GM18511 (cell line): ENCODE measurements at regions not wholly inside any gene's neighbourhood (a gene's known extent, or its start where the extent isn't known, plus 50 kb on each side); places are given as distances from the start of the nearest gene placed in this dataset.
A peak's percentile ranks its signal among the peaks of the same experiment; 100 is the strongest.

ENCODE experiments used
- ATAC-seq: cut with Tn5 transposase; IDR thresholded peaks from one replicate; pipeline ENCODE4 v1.9.1; 2021; ENCODE audit warnings: mild to moderate bottlenecking, moderate library complexity; ENCODE audit not compliant: unreplicated experiment

- no peak for ATAC-seq
These were observed 82.7 kb downstream of the THAP12 start for GRCh38 chr11:76298255-76298654.

GRCh38 chr11:76296731-76297542, 84.0 kb downstream of the THAP12 start:
- no peak for ATAC-seq

DNA sequence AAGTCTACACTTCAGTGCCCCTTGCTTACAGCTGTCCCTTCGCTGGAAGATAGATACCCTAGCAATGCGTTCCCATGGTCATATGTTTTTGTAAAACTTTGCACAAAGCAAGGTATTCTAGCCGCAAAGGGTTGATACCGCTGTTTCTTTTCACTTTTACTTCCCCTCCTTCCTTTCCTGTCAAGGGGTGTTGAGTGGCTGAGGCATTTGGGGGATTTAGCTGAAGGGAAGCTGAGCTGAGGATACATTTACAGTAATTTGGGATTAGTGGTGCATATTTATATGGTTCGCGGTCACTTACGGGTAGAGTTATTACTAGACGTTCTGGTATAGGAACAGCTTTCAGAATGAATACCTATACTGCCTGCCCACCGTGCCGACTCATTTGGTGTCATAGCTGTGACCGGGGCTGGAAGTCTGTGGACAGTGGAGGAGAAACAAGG, 86.9 kb upstream of the WNT11 start:
- peak; percentile 74 for ATAC-seq

DNA sequence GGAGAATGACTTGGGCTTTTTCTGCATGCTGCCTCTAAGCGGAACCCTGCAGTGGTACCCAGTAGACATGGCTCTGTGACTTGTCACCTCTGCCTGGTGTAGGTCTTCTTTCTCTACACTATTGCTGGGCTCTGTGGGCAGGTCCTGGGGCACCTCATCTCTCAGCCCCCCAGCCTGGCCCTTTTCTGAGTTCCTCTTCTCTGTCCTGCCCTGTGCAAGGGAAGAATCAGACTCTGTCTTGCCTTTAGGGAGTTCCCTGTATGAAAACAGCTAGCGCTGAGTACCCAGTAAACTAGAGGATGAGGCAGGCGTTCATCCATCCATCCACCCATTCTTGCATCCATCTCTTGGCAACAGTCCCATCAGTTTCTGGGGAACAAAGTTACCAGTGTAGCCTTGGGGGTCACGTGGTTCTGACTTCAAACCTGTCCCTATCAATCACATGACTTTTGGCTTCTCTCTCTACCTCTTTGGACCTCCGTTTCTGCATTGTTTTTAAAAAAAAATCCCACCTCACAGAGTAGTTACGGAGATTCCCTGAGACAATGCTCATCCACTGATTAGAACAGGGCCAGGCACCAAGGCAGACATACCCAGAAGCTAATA, 86.4 kb upstream of the WNT11 start:
- no peak for ATAC-seq

DNA sequence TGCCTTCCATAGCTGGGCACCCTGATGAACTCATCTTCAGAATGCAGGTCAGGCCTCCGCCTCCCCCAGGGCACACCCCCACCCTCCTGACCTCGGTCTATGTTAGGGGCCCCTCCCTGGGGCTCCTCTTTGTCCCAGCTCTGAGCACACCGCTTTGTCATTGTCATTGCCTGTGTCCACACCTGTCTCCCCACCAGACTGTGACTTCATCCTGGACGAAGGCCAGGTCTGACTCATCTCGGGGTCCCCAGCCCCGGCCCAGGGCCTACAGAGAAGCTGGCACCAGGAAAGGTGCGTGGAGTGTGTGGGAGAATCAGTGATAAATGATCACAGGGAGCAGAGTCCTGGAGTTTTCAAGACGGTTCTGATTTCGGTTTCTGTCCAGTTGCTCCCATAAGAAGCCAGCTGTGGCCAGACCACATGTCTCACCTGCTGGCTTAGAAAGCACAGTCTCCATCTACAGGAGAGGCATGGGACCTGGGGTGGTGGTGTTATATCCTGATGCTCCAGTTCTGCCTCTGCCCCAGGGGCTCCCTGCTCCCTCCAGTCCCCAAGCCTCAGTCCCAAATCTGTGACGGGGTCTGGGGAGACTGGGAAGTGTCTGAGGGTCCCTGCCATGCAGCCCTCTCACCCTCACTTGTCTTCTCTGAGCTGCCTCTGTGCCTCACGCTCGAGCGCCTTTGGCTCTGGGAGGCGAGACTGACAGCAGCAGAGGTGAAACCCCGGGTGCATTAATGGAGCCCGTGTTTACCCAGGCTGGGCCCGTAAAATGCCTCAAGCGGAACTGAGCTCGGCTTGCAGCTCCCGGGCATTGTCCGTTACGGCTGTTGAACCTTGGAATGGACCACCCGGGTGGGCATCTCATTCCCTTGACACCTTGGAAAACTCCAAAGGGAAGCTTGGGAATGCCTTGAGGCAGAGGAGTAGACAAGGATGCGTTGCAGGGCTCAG, 85.5 kb upstream of the WNT11 start:
- ATAC-seq: no peak

- ATAC-seq: no peak
These were observed 82.1 kb upstream of the WNT11 start for GRCh38 chr11:76288166-76288980.

GRCh38 chr11:76287227-76287626, 80.9 kb upstream of the WNT11 start:
- no peak for ATAC-seq

GRCh38 chr11:76285397-76286104, 79.2 kb upstream of the WNT11 start:
- no peak for ATAC-seq

DNA sequence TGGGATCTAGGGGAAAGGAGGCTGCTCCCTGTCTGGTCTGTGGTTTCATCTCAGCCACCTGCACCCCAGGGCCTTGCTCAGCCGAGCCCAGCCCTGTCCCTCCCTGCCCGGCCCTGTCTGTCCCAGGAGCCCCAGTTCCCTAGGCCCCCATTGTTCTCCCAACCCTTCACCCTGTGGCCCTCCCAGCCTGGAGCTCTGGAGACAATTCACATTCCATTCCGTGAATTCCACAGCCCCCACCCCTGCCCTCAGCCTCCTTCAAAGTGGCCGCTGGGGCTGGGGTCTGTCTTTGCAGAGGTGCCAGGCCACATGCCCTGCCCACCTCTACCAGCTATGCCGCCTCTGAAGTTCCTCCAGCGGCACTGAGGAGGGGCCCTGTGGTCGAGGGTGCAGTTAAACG, 77.9 kb upstream of the WNT11 start:
- ATAC-seq: no peak

GRCh38 chr11:76282811-76283595, 76.7 kb upstream of the WNT11 start:
- ATAC-seq: no peak

- ATAC-seq: no peak
These were observed 75.9 kb upstream of the WNT11 start for GRCh38 chr11:76282172-76282571.

DNA sequence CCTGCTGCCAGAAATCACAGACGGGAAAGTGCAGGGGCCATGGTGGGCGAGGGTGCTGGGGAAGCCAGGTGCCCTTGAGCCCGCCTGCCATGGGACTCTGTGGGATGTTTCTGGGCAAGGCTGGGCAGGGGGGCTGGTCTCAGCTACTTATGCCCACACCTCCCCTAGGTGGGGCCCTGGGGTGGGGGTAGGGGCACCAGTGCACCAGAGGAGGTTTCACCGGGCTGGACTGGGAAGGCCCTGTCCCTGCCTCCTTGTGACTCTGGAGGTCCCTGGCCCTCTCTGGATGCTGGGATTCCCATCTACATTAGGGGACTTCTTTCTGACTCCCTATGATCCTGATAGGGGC, 75.2 kb upstream of the WNT11 start:
- ATAC-seq: no peak

DNA sequence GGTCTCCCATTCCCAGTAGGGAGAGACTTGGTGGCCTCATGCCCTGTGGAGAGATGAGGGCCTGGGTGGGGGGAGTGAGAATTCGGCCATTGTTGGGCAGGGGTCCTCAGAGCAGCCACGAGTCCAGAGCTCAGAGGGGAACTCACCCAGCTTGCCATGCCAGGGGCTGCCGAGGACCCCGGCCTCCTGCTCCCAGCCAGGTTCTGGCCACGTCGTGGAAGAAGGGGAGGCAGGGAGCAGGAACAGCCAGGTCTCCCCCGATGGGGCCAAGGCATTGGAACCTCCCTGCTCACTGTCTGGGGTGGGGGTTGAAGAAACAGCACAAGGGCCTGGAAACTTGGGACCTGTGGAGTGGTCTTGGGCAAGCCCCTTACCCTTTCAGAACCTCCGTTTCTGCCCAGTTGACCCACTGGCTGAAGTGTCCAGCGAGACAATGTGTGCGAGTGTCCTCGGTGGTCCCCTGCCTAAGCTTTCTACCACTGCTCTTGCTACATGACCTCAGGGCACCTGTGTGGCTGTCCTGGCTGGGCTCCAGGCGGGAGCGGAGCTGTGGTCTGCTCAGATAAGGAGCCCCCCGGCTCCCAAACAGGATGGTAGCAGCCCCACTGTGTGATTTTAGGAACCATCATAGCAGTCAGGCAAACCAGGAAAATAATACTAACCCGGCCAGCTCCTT, 74.7 kb upstream of the WNT11 start:
- ATAC-seq: no peak

DNA sequence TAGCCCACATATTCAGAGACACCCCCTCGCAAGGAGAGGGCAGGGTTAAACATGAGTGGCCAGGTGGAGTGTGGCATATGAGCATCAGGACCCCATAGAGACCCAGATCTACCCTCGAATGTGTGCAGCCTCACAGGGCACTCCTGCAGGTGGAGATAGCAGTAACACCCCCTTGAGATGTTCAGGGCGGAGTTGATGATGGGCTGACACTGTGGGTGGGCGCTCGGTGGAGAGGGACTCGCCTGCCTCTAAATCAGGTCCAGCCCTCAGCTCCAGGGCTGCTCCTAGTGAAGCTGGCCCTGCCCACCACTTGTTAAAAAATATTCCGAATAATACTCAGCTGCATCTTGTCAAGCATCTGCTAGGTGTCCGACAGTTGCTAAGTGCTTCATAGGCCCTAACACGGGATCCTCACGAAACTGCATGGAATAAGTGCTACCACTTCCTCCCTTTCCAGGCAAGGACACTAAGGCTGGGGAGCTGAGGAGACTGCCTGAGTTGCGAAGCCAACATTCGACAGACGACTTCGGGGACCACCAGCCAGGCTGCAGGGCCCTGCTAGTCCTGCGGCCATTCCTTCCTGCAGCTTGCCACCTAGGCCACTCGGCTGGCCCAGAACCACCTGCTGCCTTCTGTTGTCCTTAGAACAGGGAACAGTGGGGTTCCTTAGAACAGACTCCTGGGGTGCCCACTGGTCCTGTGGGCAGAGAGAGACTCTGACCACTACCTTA, 74.0 kb upstream of the WNT11 start:
- no peak for ATAC-seq

- no peak for ATAC-seq
These were observed 73.3 kb upstream of the WNT11 start for GRCh38 chr11:76279646-76280045.

DNA sequence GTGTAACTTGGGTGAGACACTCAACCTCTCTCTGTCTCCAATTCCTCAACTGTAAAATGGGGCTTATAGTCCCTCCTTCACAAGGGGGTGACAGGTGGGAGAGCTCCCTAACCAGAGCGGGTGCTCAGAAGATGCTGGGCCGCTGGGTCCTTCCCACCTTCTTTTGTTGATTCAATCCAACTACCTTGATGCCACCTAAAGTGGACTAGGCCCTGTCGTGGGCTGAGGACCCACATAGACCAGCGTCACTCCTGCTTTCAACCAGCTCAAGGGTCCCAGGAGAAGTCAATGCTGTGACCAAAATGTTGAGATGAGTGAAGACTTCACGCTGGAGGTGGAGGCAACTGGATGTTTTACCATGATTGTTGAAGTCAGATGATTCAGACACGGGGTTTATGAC, 72.7 kb upstream of the WNT11 start:
- ATAC-seq: no peak

DNA sequence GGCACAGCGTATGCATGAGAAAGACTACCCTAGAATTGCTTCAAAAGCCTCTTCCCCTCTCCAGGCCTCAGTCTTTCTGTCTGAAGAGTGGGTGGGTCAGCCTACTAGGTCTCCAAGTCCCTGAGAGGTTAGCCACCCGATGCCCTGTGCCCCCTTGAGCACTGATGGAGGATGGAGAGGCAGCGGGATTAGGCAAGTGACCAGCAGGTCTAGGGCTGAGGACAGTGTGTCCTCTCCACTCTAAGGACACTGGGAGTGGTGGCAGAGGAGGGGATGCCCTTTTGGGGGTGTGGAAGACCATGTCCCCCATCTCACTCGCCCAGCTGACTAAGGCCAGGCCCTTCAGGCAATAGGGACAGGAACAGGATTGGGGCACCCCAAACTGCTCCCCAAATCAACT, 72.2 kb upstream of the WNT11 start:
- no peak for ATAC-seq
